GM23338 (cell line): ENCODE measurements at regions not wholly inside any gene's neighbourhood (a gene's known extent, or its start where the extent isn't known, plus 50 kb on each side); places are given as distances from the start of the nearest gene placed in this dataset.

Experiments
- CREB1 ChIP-seq: fragments of 250-450 bp; sonication (Bioruptor Pico); IDR thresholded peaks from 2 replicates; pipeline ENCODE4 v1.5.0; 2020; ENCODE audit warnings: low read depth, mild to moderate bottlenecking, moderate library complexity
- CTCF ChIP-seq, 2 experiments: fragments of 200-600 bp in 1 of 2; sonication (generic) in 1 of 2; conservative IDR thresholded peaks; 2 replicates each; pipeline versions ENCODE4 v1.5.1 to v1.6.1; 2016 to 2017; ENCODE audit warnings: antibody characterized with exemption in 2 of 2, low read depth in 2 of 2, mild to moderate bottlenecking in 2 of 2, moderate library complexity in 1 of 2
- EZH2 ChIP-seq: fragments of 200-600 bp; sonication (generic); IDR thresholded peaks from one replicate; pipeline ENCODE4 v1.8.0; 2017; ENCODE audit warnings: antibody characterized with exemption, mild to moderate bottlenecking, low read depth; ENCODE audit not compliant: unreplicated experiment
- EZH2phosphoT487 ChIP-seq: fragments of 200-600 bp; sonication (generic); IDR thresholded peaks from one replicate; pipeline ENCODE4 v1.8.1; 2018; ENCODE audit warnings: antibody characterized with exemption; ENCODE audit not compliant: unreplicated experiment
- POLR2AphosphoS5 ChIP-seq: IDR thresholded peaks from 2 replicates; pipeline ENCODE4 v1.6.1; 2016; ENCODE audit warnings: antibody characterized with exemption, low read depth
- TF ChIP-seq, protein P1 (sequence below): IDR thresholded peaks from one replicate; pipeline ENCODE4 v1.6.1; 2018; ENCODE audit warnings: antibody characterized with exemption; ENCODE audit not compliant: unreplicated experiment

- TF ChIP-seq CTCF (conservative IDR thresholded peaks at IDR 0.05; ENCODE audit: low read depth in 2 of 2) (peak; percentile 10 to 31; a peak in 2 of 4 replicates), EZH2phosphoT487 (no peak), CREB1 (CRISPR knock-in tag) (no peak), EZH2 (no peak), POLR2AphosphoS5 (no peak; the same call in 1 of the 2 replicates)
- TF ChIP-seq, protein P1, sequence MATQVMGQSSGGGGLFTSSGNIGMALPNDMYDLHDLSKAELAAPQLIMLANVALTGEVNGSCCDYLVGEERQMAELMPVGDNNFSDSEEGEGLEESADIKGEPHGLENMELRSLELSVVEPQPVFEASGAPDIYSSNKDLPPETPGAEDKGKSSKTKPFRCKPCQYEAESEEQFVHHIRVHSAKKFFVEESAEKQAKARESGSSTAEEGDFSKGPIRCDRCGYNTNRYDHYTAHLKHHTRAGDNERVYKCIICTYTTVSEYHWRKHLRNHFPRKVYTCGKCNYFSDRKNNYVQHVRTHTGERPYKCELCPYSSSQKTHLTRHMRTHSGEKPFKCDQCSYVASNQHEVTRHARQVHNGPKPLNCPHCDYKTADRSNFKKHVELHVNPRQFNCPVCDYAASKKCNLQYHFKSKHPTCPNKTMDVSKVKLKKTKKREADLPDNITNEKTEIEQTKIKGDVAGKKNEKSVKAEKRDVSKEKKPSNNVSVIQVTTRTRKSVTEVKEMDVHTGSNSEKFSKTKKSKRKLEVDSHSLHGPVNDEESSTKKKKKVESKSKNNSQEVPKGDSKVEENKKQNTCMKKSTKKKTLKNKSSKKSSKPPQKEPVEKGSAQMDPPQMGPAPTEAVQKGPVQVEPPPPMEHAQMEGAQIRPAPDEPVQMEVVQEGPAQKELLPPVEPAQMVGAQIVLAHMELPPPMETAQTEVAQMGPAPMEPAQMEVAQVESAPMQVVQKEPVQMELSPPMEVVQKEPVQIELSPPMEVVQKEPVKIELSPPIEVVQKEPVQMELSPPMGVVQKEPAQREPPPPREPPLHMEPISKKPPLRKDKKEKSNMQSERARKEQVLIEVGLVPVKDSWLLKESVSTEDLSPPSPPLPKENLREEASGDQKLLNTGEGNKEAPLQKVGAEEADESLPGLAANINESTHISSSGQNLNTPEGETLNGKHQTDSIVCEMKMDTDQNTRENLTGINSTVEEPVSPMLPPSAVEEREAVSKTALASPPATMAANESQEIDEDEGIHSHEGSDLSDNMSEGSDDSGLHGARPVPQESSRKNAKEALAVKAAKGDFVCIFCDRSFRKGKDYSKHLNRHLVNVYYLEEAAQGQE: no peak
These were observed 164.7 kb upstream of the MEIS1 start for GRCh38 chr2:66270247-66270646.
